HEK293 (cell line): ENCODE measurements at regions not wholly inside any gene's neighbourhood (a gene's known extent, or its start where the extent isn't known, plus 50 kb on each side); places are given as distances from the start of the nearest gene placed in this dataset.

ENCODE experiments used
- CTCF ChIA-PET: fragments of 350-600 bp; formaldehyde crosslinking; extraction: SDS; loops from one replicate; lab custom pipeline; 2021; ENCODE audit warnings: antibody characterized with exemption; lab: Yijun Ruan, JAX
- POLR2A ChIA-PET: fragments of 300-600 bp; formaldehyde crosslinking; extraction: SDS; loops from one replicate; lab custom pipeline; 2020; ENCODE audit warnings: antibody characterized with exemption, inconsistent platforms; lab: Yijun Ruan, JAX
- H3K27ac ChIP-seq: fragments of 200-500 bp; sonication (Bioruptor generic); 2 replicates; pipeline ENCODE4 v1.5.1; 2014; ENCODE audit warnings: low read depth, low read length, control low read depth, inconsistent platforms; ENCODE audit errors: extremely low read depth
- H3K36me3 ChIP-seq, 2 experiments: fragments of 200-500 bp in 1 of 2; sonication (Bioruptor generic) in 1 of 2; 1 replicate in 1 of 2; 2 replicates in 1 of 2; pipeline ENCODE4 v1.5.1; 2014 to 2017; ENCODE audit warnings: inconsistent platforms in 2 of 2, low read length in 2 of 2; ENCODE audit not compliant: control insufficient read depth in 2 of 2, insufficient read depth in 1 of 2
- H3K4me1 ChIP-seq: fragments of 200-500 bp; sonication (Bioruptor generic); 2 replicates; pipeline ENCODE4 v1.5.1; 2014; ENCODE audit warnings: mild to moderate bottlenecking, low read length, inconsistent platforms; ENCODE audit not compliant: control insufficient read depth, insufficient read depth
- H3K4me3 ChIP-seq: 2 replicates; pipeline ENCODE4 v1.5.1; 2011; ENCODE audit warnings: low read depth, mild to moderate bottlenecking, control low read depth, low read length, moderate library complexity
- H3K9me3 ChIP-seq: fragments of 200-500 bp; sonication (Bioruptor generic); 2 replicates; pipeline ENCODE4 v1.5.1; 2014; ENCODE audit warnings: low read depth, low read length, inconsistent platforms; ENCODE audit not compliant: control insufficient read depth, insufficient read depth
- HOXC10 ChIP-seq: sonication (generic); formaldehyde crosslinking; IDR thresholded peaks from 2 replicates; pipeline ENCODE4 v1.8.1; 2023; ENCODE audit warnings: mild to moderate bottlenecking, missing genetic modification reagents
- IKZF3 ChIP-seq: fragments of 450-650 bp; IDR thresholded peaks from 2 replicates; pipeline ENCODE4 v1.5.0; 2018; ENCODE audit warnings: missing biosample characterization, mild to moderate bottlenecking, missing genetic modification characterization, moderate library complexity
- KLF1 ChIP-seq: fragments of 450-650 bp; formaldehyde crosslinking; IDR thresholded peaks from 2 replicates; pipeline ENCODE4 v1.5.1; 2016; ENCODE audit warnings: missing biosample characterization, missing genetic modification characterization
- KLF10 ChIP-seq: fragments of 450-650 bp; IDR thresholded peaks from 2 replicates; pipeline ENCODE4 v1.5.1; 2018; ENCODE audit warnings: missing biosample characterization, mild to moderate bottlenecking, missing genetic modification characterization
- KLF17 ChIP-seq: fragments of 450-650 bp; formaldehyde crosslinking; IDR thresholded peaks from 2 replicates; pipeline ENCODE4 v1.5.1; 2016; ENCODE audit warnings: missing biosample characterization, missing genetic modification characterization
- SP3 ChIP-seq: fragments of 450-650 bp; formaldehyde crosslinking; IDR thresholded peaks from 2 replicates; pipeline ENCODE4 v1.5.1; 2016; ENCODE audit warnings: missing biosample characterization, missing genetic modification characterization
- ZBTB21 ChIP-seq: fragments of 450-650 bp; formaldehyde crosslinking; IDR thresholded peaks from 2 replicates; pipeline ENCODE4 v1.5.1; 2017; ENCODE audit warnings: missing biosample characterization, missing genetic modification characterization
- ZBTB26 ChIP-seq: fragments of 450-650 bp; formaldehyde crosslinking; optimal IDR thresholded peaks from 2 replicates; pipeline ENCODE3; 2016; ENCODE audit warnings: missing biosample characterization, mild to moderate bottlenecking, missing genetic modification characterization
- ZBTB6 ChIP-seq: fragments of 450-650 bp; formaldehyde crosslinking; IDR thresholded peaks from 2 replicates; pipeline ENCODE4 v1.5.1; 2017; ENCODE audit warnings: missing biosample characterization, missing genetic modification characterization
- ZBTB7A ChIP-seq: fragments of 450-650 bp; formaldehyde crosslinking; IDR thresholded peaks from 2 replicates; pipeline ENCODE4 v1.5.1; 2016; ENCODE audit warnings: low read depth, missing biosample characterization, missing genetic modification characterization
- ZFP41 ChIP-seq: fragments of 450-650 bp; formaldehyde crosslinking; IDR thresholded peaks from 2 replicates; pipeline ENCODE4 v1.5.1; 2016; ENCODE audit warnings: missing biosample characterization, missing genetic modification characterization, borderline replicate concordance
- ZNF138 ChIP-seq: fragments of 450-650 bp; formaldehyde crosslinking; IDR thresholded peaks from 2 replicates; pipeline ENCODE4 v1.5.1; 2016; ENCODE audit warnings: missing biosample characterization, missing genetic modification characterization, borderline replicate concordance
- ZNF16 ChIP-seq: fragments of 450-650 bp; formaldehyde crosslinking; IDR thresholded peaks from 2 replicates; pipeline ENCODE4 v1.5.1; 2016; ENCODE audit warnings: low read depth, missing biosample characterization, missing genetic modification characterization
- ZNF366 ChIP-seq: fragments of 450-650 bp; formaldehyde crosslinking; conservative IDR thresholded peaks from 2 replicates; pipeline ENCODE4 v1.5.1; 2016; ENCODE audit warnings: missing biosample characterization, missing genetic modification characterization
- ZNF510 ChIP-seq: fragments of 450-650 bp; formaldehyde crosslinking; IDR thresholded peaks from 2 replicates; pipeline ENCODE4 v1.5.1; 2018; ENCODE audit warnings: mild to moderate bottlenecking, missing genetic modification characterization, missing biosample characterization; ENCODE audit not compliant: insufficient replicate concordance
- ZNF585B ChIP-seq: fragments of 450-650 bp; formaldehyde crosslinking; IDR thresholded peaks from 2 replicates; pipeline ENCODE4 v1.5.1; 2016; ENCODE audit warnings: missing biosample characterization, missing genetic modification characterization
- ZNF654 ChIP-seq: fragments of 450-650 bp; formaldehyde crosslinking; IDR thresholded peaks from 2 replicates; pipeline ENCODE4 v1.5.1; 2016; ENCODE audit warnings: low read depth, missing biosample characterization, missing genetic modification characterization
- ZNF704 ChIP-seq: fragments of 450-650 bp; formaldehyde crosslinking; IDR thresholded peaks from 2 replicates; pipeline ENCODE4 v1.5.1; 2016; ENCODE audit warnings: missing biosample characterization, missing genetic modification characterization
- ZNF76 ChIP-seq: fragments of 450-650 bp; formaldehyde crosslinking; IDR thresholded peaks from 2 replicates; pipeline ENCODE4; 2016; ENCODE audit warnings: low read depth, missing biosample characterization, missing genetic modification characterization, borderline replicate concordance
- ZNF792 ChIP-seq: fragments of 450-650 bp; formaldehyde crosslinking; IDR thresholded peaks from 2 replicates; pipeline ENCODE4 v1.5.1; 2016; ENCODE audit warnings: missing biosample characterization, missing genetic modification characterization
- TF ChIP-seq, protein P1 (sequence below): fragments of 450-650 bp; formaldehyde crosslinking; IDR thresholded peaks from 2 replicates; pipeline ENCODE4 v1.5.1; 2016; ENCODE audit warnings: missing biosample characterization, missing genetic modification characterization, borderline replicate concordance
- TF ChIP-seq, protein P2 (sequence below): fragments of 450-650 bp; formaldehyde crosslinking; IDR thresholded peaks from 2 replicates; pipeline ENCODE4 v1.5.1; 2017; ENCODE audit warnings: missing biosample characterization, mild to moderate bottlenecking, missing genetic modification characterization, moderate library complexity

GRCh38 chr2:217553202-217553601 lies 449.6 kb downstream of the TNS1 start:
- POLR2A ChIA-PET, result no interaction called here
- CTCF ChIA-PET, result interaction anchor here (0.7 kb wide), 1 partner anchor 11 kb away, joined by 3 read pairs; no protein-coding TSS in a partner anchor

GRCh38 chr2:217552081-217552480 lies 450.7 kb downstream of the TNS1 start:
- Histone ChIP-seq H3K27ac (no peak overlapping the region), H3K4me1 (no peaks in the 10 kb centered on the region), H3K4me3 (no peak overlapping the region), H3K36me3 (no peaks in the 10 kb centered on the region), H3K9me3 (no peaks in the 10 kb centered on the region)
- POLR2A ChIA-PET, result no interaction called here
- CTCF ChIA-PET, result interaction anchor here (1.6 kb wide), 1 partner anchor 99 kb away, joined by 3 read pairs; no protein-coding TSS in a partner anchor
- TF ChIP-seq ZBTB26 (tag by site-specific recombination), result no peak
- no peak for TF ChIP-seq ZNF76 (tag by site-specific recombination)
- TF ChIP-seq, protein P1, sequence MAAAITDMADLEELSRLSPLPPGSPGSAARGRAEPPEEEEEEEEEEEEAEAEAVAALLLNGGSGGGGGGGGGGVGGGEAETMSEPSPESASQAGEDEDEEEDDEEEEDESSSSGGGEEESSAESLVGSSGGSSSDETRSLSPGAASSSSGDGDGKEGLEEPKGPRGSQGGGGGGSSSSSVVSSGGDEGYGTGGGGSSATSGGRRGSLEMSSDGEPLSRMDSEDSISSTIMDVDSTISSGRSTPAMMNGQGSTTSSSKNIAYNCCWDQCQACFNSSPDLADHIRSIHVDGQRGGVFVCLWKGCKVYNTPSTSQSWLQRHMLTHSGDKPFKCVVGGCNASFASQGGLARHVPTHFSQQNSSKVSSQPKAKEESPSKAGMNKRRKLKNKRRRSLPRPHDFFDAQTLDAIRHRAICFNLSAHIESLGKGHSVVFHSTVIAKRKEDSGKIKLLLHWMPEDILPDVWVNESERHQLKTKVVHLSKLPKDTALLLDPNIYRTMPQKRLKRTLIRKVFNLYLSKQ (tag by site-specific recombination), result no peak
- TF ChIP-seq ZBTB7A (tag by site-specific recombination), result no peak
- TF ChIP-seq ZNF654, result no peak
- TF ChIP-seq ZNF16 (tag by site-specific recombination), result no peak
- no peak for TF ChIP-seq ZBTB21 (tag by site-specific recombination)
- no peak for TF ChIP-seq KLF1 (tag by site-specific recombination)
- TF ChIP-seq ZNF366 (tag by site-specific recombination), result no peak
- no peak for TF ChIP-seq HOXC10 (CRISPR knock-in tag)
- TF ChIP-seq, all 188 proteins: peak for 0

More at GRCh38 chr2:217553202-217553601, 449.6 kb downstream of the TNS1 start:
- Histone ChIP-seq H3K4me1 (no peaks in the 10 kb centered on the region), H3K27ac (no peak overlapping the region), H3K36me3 (no peaks in the 10 kb centered on the region), H3K4me3 (no peak overlapping the region), H3K9me3 (no peaks in the 10 kb centered on the region)
- TF ChIP-seq ZNF366 (tag by site-specific recombination) (no peak), ZNF138 (tag by site-specific recombination) (no peak), ZBTB6 (tag by site-specific recombination) (no peak), ZNF704 (tag by site-specific recombination) (no peak), KLF17 (tag by site-specific recombination) (no peak), SP3 (no peak), IKZF3 (tag by site-specific recombination) (no peak), KLF10 (tag by site-specific recombination) (no peak), ZFP41 (tag by site-specific recombination) (no peak), ZNF792 (tag by site-specific recombination) (no peak), ZNF585B (tag by site-specific recombination) (no peak), ZNF510 (no peak)
- TF ChIP-seq, protein P2, sequence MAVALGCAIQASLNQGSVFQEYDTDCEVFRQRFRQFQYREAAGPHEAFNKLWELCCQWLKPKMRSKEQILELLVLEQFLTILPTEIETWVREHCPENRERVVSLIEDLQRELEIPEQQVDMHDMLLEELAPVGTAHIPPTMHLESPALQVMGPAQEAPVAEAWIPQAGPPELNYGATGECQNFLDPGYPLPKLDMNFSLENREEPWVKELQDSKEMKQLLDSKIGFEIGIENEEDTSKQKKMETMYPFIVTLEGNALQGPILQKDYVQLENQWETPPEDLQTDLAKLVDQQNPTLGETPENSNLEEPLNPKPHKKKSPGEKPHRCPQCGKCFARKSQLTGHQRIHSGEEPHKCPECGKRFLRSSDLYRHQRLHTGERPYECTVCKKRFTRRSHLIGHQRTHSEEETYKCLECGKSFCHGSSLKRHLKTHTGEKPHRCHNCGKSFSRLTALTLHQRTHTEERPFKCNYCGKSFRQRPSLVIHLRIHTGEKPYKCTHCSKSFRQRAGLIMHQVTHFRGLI, result no peak
